GM12878 (cell line): ENCODE measurements at regions not wholly inside any gene's neighbourhood (a gene's known extent, or its start where the extent isn't known, plus 50 kb on each side); places are given as distances from the start of the nearest gene placed in this dataset.

ENCODE experiments used
- ATAC-seq: fragments of 200-7000 bp; cut with Tn5 transposase; 3 replicates; pipeline ENCODE4 v1.9.1; 2020; ENCODE audit warnings: mild to moderate bottlenecking, moderate library complexity
- BruUV-seq: library from RNA; stranded (reverse); fragments of 400-500 nt; replicated peaks from 2 replicates; lab custom pipeline; 2021; lab: Mats Ljungman, UMichigan
- CTCF ChIA-PET: fragments of 300-600 bp; sonication (Branson Sonifier 250); formaldehyde crosslinking; extraction: SDS; loops from one replicate; lab custom pipeline; 2021; ENCODE audit warnings: inconsistent platforms; lab: Yijun Ruan, JAX
- POLR2A ChIA-PET: fragments of 350-600 bp; formaldehyde crosslinking; extraction: SDS; loops from one replicate; lab custom pipeline; 2021; ENCODE audit warnings: inconsistent platforms; lab: Charles Lee
- RAD21 ChIA-PET: fragments of 300-600 bp; sonication (Branson Sonifier 250); formaldehyde crosslinking; loops from one replicate; lab custom pipeline; 2023; ENCODE audit warnings: antibody characterized with exemption; ENCODE audit not compliant: unreplicated experiment; lab: Charles Lee
- SMC1A ChIA-PET: fragments of 300-600 bp; sonication (Branson Sonifier 250); formaldehyde crosslinking; loops from one replicate; lab custom pipeline; 2023; ENCODE audit not compliant: unreplicated experiment, uncharacterized antibody; lab: Charles Lee
- DNase-seq: peaks from one replicate; pipeline ENCODE4 v3.0.0-alpha.2; 2011; ENCODE audit warnings: low read depth, low spot score
- FAIRE-seq: peaks from 3 replicates; lab custom pipeline; 2011; peaks lifted over from hg19 to GRCh38; lab: Jason Lieb, UNC
- H2AFZ ChIP-seq: 2 replicates; pipeline ENCODE4 v1.6.0; 2011; ENCODE audit warnings: low read depth, low read length, control low read depth; ENCODE audit not compliant: control insufficient read depth
- H3K27ac ChIP-seq: 2 replicates; pipeline ENCODE4 v1.5.1; 2011; ENCODE audit warnings: control low read depth; ENCODE audit not compliant: control insufficient read depth, insufficient read depth
- H3K27me3 ChIP-seq, 2 experiments: replicated peaks in 1 of 2; 2 replicates each; pipeline versions ENCODE4 v1.6.0 to v1.6.1; 2011; ENCODE audit warnings: low read length in 1 of 2; ENCODE audit not compliant: control insufficient read depth in 2 of 2, insufficient read depth in 2 of 2
- H3K36me3 ChIP-seq, 2 experiments: 2 replicates each; pipeline ENCODE4 v1.5.1; 2011; ENCODE audit warnings: low read length in 1 of 2; ENCODE audit not compliant: control insufficient read depth in 2 of 2, insufficient read depth in 2 of 2
- H3K4me1 ChIP-seq: 2 replicates; pipeline ENCODE4 v1.6.1; 2011; ENCODE audit warnings: mild to moderate bottlenecking, low read length, moderate library complexity, mixed read lengths; ENCODE audit not compliant: control insufficient read depth, insufficient read depth
- H3K4me2 ChIP-seq: 2 replicates; pipeline ENCODE4 v1.6.0; 2011; ENCODE audit warnings: control low read depth; ENCODE audit not compliant: control insufficient read depth, insufficient read depth
- H3K4me3 ChIP-seq: fragments of 200-600 bp; sonication (generic); 2 replicates; pipeline ENCODE4 v1.5.1; 2016
- H3K79me2 ChIP-seq: 2 replicates; pipeline ENCODE4 v1.6.0; 2011; ENCODE audit warnings: low read length; ENCODE audit not compliant: control insufficient read depth, insufficient read depth
- H3K9ac ChIP-seq: 2 replicates; pipeline ENCODE4 v1.8.0; 2011; ENCODE audit warnings: low read length, control low read depth, mixed read lengths; ENCODE audit not compliant: control insufficient read depth, insufficient read depth
- H3K9me3 ChIP-seq: replicated peaks from 3 replicates; pipeline ENCODE4 v1.5.1; 2011; ENCODE audit warnings: mild to moderate bottlenecking, low read length; ENCODE audit not compliant: control insufficient read depth, insufficient read depth
- H4K20me1 ChIP-seq: 2 replicates; pipeline ENCODE4 v1.6.0; 2011; ENCODE audit not compliant: control insufficient read depth, insufficient read depth
- BCLAF1 ChIP-seq: fragments of 450-650 bp; IDR thresholded peaks from 2 replicates; pipeline ENCODE4 v1.6.1; 2017; ENCODE audit warnings: antibody characterized with exemption, mild to moderate bottlenecking, moderate library complexity
- CUX1 ChIP-seq: IDR thresholded peaks from 2 replicates; pipeline ENCODE4 v1.6.1; 2012; ENCODE audit warnings: improper control_type of control experiment, low read depth, low read length; ENCODE audit not compliant: insufficient replicate concordance
- HSF1 ChIP-seq: fragments of 150-350 bp; IDR thresholded peaks from 2 replicates; pipeline ENCODE4 v1.6.1; 2014; ENCODE audit warnings: mild to moderate bottlenecking, low read depth, low read length
- IRF3 ChIP-seq: fragments of 450-650 bp; IDR thresholded peaks from 2 replicates; pipeline ENCODE4 v1.6.1; 2014; ENCODE audit warnings: mild to moderate bottlenecking
- MYC ChIP-seq: IDR thresholded peaks from 2 replicates; pipeline ENCODE4 v1.6.1; 2011; ENCODE audit warnings: mild to moderate bottlenecking, low read length, moderate library complexity, inconsistent platforms; ENCODE audit not compliant: insufficient read depth, insufficient replicate concordance, insufficient read length, severe bottlenecking
- RELA ChIP-seq: fragments of 450-650 bp; IDR thresholded peaks from 2 replicates; pipeline ENCODE4 v1.8.0; 2014; ENCODE audit warnings: borderline replicate concordance; ENCODE audit not compliant: partially characterized antibody
- SREBF1 ChIP-seq: IDR thresholded peaks from 2 replicates; pipeline ENCODE4 v1.6.1; 2012; ENCODE audit warnings: mild to moderate bottlenecking, low read length
- TCF3 ChIP-seq: IDR thresholded peaks from 2 replicates; pipeline ENCODE4 v1.6.1; 2012; ENCODE audit warnings: low read depth, mild to moderate bottlenecking, low read length, borderline replicate concordance; ENCODE audit not compliant: insufficient read depth
- ZBTB11 ChIP-seq: fragments of 450-650 bp; formaldehyde crosslinking; IDR thresholded peaks from 2 replicates; pipeline ENCODE4 v1.5.0; 2022; ENCODE audit warnings: mild to moderate bottlenecking, missing genetic modification characterization
- WGBS: methylation state at CpG from one replicate; pipeline ENCODE4 v1.1.6; 2016; ENCODE audit warnings: low lambda C conversion rate; ENCODE audit not compliant: insufficient replicate concordance, insufficient coverage; ENCODE audit errors: missing lambda C conversion rate; 5-methylcytosine and 5-hydroxymethylcytosine counted together
- in situ Hi-C: fragments of 300-500 bp; cut with MboI; formaldehyde crosslinking; loops from 9 replicates; pipeline ENCODE4 v1.14.3; 2018; ENCODE audit warnings: mixed read lengths
- intact Hi-C: fragments of 100-400 bp; cut with micrococcal nuclease; formaldehyde crosslinking; loops from one replicate; pipeline ENCODE4 v1.14.2; 2022; ENCODE audit not compliant: unreplicated experiment

GRCh38 chr14:38710196-38710595 is 392.8 kb downstream of the SEC23A start:
- Histone ChIP-seq H4K20me1 (no peaks in the 10 kb centered on the region), H3K9me3 (no peaks in the 10 kb centered on the region), H3K9ac (no peak overlapping the region), H3K4me1 (no peaks in the 10 kb centered on the region), H3K4me3 (no peak overlapping the region), H3K79me2 (no peaks in the 10 kb centered on the region), H3K36me3 (no peaks in the 10 kb centered on the region), H2AFZ (no peak overlapping the region), H3K27ac (no peak overlapping the region), H3K4me2 (no peak overlapping the region), H3K27me3 (no peaks in the 10 kb centered on the region)
- DNase-seq: no peak
- BruUV-seq: no TSS peak
- SMC1A ChIA-PET: no interaction called here
- no peak for FAIRE-seq
- CTCF ChIA-PET: no interaction called here
- POLR2A ChIA-PET: no interaction called here
- WGBS: 42% methylated on average over 6 of the region's 6 CpGs
- RAD21 ChIA-PET: no interaction called here
- intact Hi-C loops (no loop called here), in situ Hi-C loops (no loop called here)
- no peak for ATAC-seq
- no peak for TF ChIP-seq ZBTB11 (CRISPR knock-in tag)
- no peak for TF ChIP-seq RELA
- TF ChIP-seq CUX1: no peak
- no peak for TF ChIP-seq HSF1
- no peak for TF ChIP-seq TCF3
- no peak for TF ChIP-seq SREBF1
- TF ChIP-seq MYC: no peak
- no peak for TF ChIP-seq IRF3
- TF ChIP-seq BCLAF1: no peak
